ENCODE measurements at regions not wholly inside any gene's neighbourhood (a gene's known extent, or its start where the extent isn't known, plus 50 kb on each side); places are given as distances from the start of the nearest gene placed in this dataset.
A peak's percentile ranks its signal among the peaks of the same experiment; 100 is the strongest.
"Not testable (repeated sequence)": the region's sequence is repeated elsewhere in the genome, so short reads cannot be mapped to it uniquely, and the experiment has no call there.

DNA sequence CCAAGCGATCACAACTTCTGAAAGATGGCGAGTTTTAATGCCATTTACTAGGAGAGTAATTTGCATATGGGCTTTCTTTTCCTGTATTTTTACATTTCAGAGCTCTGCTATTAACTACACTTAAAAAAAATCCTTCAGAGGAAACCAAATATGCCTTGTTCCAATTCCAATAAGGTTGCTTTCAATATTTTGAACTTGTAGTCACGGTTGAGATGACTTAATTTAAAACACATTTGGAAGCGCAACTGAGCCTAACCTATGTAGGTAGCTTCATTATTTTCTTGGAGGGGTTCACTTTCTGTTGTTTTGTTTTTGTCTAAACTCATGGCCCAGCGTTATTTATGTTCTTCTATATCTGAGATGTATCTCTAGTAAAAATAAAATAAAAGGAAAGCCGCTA lies 93.4 kb downstream of the BLID start:
- no peak for DNase-seq (ENCODE audit: low read depth)

GRCh38 chr11:122020902-122021301 lies 95.1 kb downstream of the BLID start:
- peak; percentile 55 for DNase-seq (ENCODE audit: low read depth)

- no peak for DNase-seq (ENCODE audit: low read depth)
Observed at GRCh38 chr11:122019908-122020694, 95.9 kb downstream of the BLID start.

- no peak for DNase-seq (ENCODE audit: low read depth)
Observed at GRCh38 chr11:122007601-122008071, 108.4 kb downstream of the BLID start.

DNA sequence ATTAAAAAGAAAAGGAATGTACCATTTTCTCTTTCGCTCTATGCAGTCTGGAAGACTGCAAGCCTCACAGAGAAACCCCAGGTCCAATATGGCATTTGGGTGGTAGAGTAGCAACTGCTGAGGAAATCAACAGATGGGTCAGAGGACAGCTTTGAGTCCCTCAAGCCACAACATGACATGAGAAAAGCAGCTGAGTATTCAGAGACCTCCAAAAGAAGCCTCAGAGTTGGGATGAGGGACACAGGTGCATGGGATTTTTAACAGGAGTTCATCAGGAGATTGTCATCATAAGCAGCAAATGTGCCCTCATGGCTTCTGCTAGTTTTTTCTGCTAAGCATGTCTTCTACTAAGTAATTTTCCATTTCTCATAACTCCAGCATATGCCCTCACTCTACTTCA lies 111.6 kb downstream of the BLID start:
- DNase-seq (ENCODE audit: low read depth), result no peak

DNA sequence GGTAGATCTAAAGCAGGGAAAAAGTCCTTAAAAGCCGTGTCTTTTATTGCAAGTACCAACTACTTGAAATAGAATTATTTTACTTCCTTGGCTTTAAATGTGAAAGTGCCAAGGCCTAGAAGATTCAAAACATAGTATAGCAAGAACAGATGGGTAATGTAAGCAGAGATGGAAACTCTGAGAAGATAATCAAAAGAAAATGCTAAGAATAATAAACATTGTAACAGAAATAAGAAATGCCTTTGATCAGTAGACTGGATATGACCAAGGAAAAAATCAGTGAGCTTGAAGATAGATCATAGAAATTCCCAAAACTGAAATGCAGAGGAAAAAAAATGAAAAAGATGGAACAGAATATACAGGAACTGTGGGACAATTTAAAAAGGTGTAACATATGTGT lies 113.1 kb downstream of the BLID start:
- DNase-seq (ENCODE audit: low read depth), result no peak

GRCh38 chr11:122002047-122002446 lies 114.0 kb downstream of the BLID start:
- no peak for DNase-seq (ENCODE audit: low read depth)

DNA sequence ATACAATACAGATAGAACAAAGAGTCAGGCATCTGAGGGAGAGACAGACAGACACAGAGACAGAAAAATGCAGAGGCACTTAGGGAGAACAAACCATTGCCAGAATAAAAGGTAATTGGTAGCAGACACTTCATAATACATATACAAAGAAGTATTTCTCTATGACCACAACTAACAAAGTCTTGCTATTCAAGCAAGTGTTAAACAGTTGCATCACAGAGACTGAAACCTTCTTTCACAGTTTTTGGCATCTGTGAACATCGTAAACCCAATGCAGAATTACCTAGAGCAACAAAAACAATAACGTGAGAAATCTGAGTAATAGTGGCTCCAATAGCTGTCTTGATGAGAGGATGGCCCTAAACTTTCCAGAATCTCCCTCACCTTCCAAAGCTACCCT lies 116.4 kb downstream of the BLID start:
- DNase-seq (ENCODE audit: low read depth), result no peak

DNA sequence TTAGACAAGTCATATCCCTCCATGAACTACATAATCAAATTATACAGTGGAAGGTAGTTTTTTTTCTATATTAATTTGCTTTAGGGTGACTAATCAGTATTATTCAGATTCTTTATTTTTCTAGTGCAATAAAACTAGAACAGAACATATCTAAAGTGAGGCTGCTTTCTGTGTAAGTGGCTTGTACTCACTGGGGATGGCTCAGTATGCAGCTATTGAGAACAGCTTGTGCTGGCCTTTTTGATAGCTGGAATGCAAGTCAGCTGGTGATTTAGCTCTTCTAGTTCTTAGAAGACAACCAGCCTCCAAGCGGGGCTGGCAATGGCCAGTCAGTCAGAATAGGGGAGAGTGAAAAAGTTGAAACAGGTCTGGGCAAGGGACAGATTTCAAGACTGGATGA lies 119.4 kb downstream of the BLID start:
- no peak for DNase-seq (ENCODE audit: low read depth)

DNA sequence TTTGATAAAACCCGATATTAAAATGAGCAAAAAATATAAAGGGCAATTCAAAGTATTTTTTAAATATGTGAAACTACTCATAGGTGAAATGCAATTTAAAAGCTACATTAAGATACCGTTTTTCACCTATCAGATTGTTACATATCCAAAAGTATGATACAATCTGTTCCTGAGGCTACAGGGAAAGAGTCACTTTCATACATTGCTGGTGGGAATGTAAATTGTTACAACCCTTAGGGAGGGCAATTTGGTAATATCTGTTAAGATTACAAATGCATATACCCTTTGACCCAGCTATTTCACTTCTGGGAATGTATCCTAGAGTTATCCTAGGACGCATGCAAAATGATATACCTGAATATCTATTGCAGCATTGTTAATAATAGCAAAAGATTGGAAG lies 132.1 kb downstream of the BLID start:
- DNase-seq (ENCODE audit: low read depth), result no peak

DNA sequence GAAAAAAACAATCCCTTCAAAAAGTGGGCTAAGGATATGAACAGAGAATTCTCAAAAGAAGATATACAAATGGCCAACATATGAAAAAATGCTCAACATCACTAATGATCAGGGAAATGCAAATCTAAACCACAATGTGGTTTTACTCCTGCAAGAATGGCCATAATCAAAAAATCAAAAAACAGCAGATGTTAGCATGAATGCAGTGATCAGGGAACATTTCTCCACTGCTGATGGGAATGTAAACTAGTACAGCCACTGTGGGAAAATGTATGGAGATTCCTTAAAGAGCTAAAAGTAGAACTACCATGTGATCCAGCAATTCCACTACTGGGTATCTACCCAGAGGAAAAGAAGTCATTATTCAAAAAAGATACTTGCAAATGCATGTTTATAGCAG lies 138.1 kb downstream of the BLID start:
- not testable (repeated sequence) for DNase-seq (ENCODE audit: low read depth)

DNA sequence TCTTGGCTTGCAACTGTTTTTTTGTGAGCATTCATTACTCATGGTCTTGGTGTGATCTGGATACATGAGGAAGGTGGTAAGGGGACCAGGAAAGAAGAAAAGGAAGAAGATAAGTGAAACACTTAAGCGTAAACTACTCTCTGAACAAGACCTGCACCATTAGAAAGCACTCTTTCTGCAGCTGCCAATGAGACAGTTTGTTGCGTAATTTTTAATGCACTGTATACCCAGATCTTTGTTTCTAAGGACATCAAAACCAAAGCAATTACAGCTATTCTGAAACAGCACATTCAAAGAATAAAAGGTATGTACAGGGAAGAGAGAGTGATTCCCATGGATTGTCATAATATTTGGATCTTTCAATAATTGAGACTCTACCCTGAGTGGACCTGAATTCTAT lies 147.4 kb downstream of the BLID start:
- no peak for DNase-seq (ENCODE audit: low read depth)

- DNase-seq (ENCODE audit: low read depth), result no peak
Observed at GRCh38 chr11:121967131-121967704, 148.8 kb downstream of the BLID start.

DNA sequence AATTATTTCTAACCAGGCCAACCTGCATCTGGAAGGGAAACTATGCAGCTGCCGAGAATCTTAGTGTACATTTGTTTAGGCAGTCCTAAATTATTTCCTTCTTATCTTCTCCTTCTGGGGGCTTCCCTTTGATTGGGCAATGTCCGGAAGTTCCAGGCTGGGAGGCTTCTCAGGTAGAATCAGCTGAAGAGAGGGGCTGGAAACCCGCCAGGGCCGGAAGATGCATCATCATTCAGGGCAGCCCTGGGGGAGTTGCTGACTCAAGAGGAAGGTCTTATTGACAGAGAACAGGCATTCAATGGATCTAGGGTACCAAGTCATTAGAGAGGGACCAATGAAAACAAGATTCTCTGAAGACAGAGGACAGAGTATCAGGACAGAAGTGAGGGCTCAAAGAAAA lies 150.7 kb downstream of the BLID start:
- DNase-seq (ENCODE audit: low read depth), result peak; percentile 89

DNA sequence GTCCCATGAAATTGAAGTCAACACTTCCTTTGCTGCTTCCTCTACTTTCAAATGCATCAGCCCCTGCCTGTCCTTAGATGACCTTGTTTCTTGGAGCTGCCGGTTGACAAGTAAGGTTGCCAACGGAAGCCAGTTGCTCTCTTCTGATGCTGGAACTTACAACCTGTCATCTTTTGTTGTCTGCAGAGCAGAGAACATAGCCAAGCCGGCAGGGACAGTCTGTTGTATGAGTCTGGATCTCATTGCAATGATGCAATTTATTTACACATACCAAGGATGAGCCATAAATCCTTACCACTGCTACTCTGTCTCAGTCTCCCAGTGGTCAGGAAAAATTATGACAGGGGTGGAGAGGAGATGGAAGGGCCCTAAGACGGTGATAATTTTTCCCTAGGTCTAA lies 151.4 kb downstream of the BLID start:
- DNase-seq (ENCODE audit: low read depth), result peak; percentile 86

DNA sequence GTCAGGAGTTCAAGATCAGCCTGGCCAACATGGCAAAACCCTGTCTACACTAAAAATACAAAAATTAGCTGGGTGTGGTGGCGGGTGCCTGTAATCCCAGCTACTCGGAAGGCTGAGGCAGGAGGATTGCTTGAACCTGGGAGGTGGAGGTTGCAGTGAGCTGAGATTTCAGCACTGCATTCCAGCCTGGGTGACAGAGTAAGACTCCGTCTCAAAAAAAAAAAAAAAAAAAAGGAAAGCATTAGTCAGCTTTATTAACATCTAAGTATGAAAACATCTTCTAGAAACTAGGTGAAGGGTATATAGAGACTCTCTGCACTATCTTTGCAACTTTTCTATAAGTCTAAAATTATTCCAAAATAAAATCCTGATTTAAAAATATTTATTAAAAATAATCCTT lies 152.2 kb downstream of the BLID start:
- DNase-seq (ENCODE audit: low read depth), result peak; percentile 49

GRCh38 chr11:121961321-121961801 lies 154.7 kb downstream of the BLID start:
- DNase-seq (ENCODE audit: low read depth), result no peak

- DNase-seq (ENCODE audit: low read depth), result no peak
Observed at GRCh38 chr11:121958971-121959325, 157.1 kb downstream of the BLID start.

GRCh38 chr11:121958323-121958970 lies 157.6 kb downstream of the BLID start:
- no peak for DNase-seq (ENCODE audit: low read depth)

- no peak for DNase-seq (ENCODE audit: low read depth)
Observed at GRCh38 chr11:121953122-121953521, 162.9 kb downstream of the BLID start.

- DNase-seq (ENCODE audit: low read depth), result no peak
Observed at GRCh38 chr11:121950160-121950559, 165.9 kb downstream of the BLID start.

DNA sequence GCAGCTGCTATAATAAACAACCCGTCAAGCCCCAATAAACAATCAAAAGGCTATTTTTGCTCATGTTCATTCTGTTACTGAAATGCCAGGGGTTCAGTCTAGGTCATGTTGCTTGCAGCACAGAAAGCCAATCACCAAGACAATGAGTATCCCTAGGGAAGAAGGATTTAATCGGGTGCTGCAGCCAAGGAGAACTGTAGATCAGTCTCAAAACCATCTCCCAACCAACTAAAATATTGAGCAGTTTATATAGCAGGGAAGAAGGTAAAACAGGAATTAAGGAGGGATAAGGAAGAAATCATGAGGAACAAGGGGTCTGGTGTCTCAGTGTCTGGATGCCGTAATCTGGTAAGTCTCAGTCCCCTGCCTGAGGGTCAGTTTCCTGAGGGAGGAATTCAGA lies 169.5 kb downstream of the BLID start:
- no peak for DNase-seq (ENCODE audit: low read depth)

- no peak for DNase-seq (ENCODE audit: low read depth)
Observed at GRCh38 chr11:121944556-121945230, 171.3 kb downstream of the BLID start.

Data from ELR (cell line).